BLaER1 (cell line): ENCODE measurements at regions not wholly inside any gene's neighbourhood (a gene's known extent, or its start where the extent isn't known, plus 50 kb on each side); places are given as distances from the start of the nearest gene placed in this dataset.

Source experiments
- H3K27ac ChIP-seq: shearing (Covaris generic); formaldehyde crosslinking; 2 replicates; pipeline ENCODE4 v1.8.1; 2022
- H3K27me3 ChIP-seq: shearing (Covaris generic); formaldehyde crosslinking; 2 replicates; pipeline ENCODE4 v1.8.1; 2022
- H3K36me3 ChIP-seq: shearing (Covaris generic); formaldehyde crosslinking; 2 replicates; pipeline ENCODE4 v1.8.1; 2022
- H3K4me1 ChIP-seq: shearing (Covaris generic); formaldehyde crosslinking; 2 replicates; pipeline ENCODE4 v1.8.1; 2022
- H3K4me2 ChIP-seq: shearing (Covaris generic); formaldehyde crosslinking; 2 replicates; pipeline ENCODE4 v1.8.1; 2022
- H3K4me3 ChIP-seq: shearing (Covaris generic); formaldehyde crosslinking; 2 replicates; pipeline ENCODE4 v1.8.1; 2022
- H3K9ac ChIP-seq: shearing (Covaris generic); formaldehyde crosslinking; 2 replicates; pipeline ENCODE4 v1.8.1; 2022
- H3K9me3 ChIP-seq: shearing (Covaris generic); formaldehyde crosslinking; 2 replicates; pipeline ENCODE4 v1.8.1; 2022
- H4K20me1 ChIP-seq: shearing (Covaris generic); formaldehyde crosslinking; 2 replicates; pipeline ENCODE4 v1.8.1; 2022
- Cebpa-rat ChIP-seq: shearing (Covaris generic); IDR thresholded peaks from 2 replicates; pipeline ENCODE4 v1.8.1; 2022

DNA sequence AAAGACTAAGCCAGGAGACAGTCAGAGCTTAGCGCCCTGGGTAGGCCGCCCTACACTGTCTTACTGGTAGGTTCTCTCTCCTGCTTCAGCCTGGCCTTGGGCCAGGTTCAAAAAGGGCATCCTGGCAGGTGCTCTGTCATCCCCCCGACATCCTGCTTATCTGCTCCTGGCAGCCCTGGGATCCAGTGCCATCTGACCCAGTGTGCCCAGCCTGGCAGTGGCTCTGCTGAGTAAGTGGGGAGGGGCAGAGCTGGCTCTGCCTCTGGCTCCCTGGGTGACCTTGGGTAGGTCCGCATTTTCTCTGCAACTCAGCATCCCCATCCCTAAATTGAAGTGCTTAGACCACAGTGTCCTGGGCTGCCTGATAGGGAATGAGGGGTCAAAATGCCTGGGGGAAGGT, 549.9 kb downstream of the PTPRU start:
- H3K4me3 ChIP-seq = no peak overlapping the region
- no peaks in the 10 kb centered on the region for H3K27me3 ChIP-seq
- no peaks in the 10 kb centered on the region for H3K36me3 ChIP-seq
- no peak overlapping the region for H3K9ac ChIP-seq
- no peaks in the 10 kb centered on the region for H3K9me3 ChIP-seq
- no peak overlapping the region for H3K27ac ChIP-seq
- H3K4me2 ChIP-seq = no peak overlapping the region
- H4K20me1 ChIP-seq = no peaks in the 10 kb centered on the region
- H3K4me1 ChIP-seq = no peaks in the 10 kb centered on the region
- no peak for TF ChIP-seq Cebpa-rat

DNA sequence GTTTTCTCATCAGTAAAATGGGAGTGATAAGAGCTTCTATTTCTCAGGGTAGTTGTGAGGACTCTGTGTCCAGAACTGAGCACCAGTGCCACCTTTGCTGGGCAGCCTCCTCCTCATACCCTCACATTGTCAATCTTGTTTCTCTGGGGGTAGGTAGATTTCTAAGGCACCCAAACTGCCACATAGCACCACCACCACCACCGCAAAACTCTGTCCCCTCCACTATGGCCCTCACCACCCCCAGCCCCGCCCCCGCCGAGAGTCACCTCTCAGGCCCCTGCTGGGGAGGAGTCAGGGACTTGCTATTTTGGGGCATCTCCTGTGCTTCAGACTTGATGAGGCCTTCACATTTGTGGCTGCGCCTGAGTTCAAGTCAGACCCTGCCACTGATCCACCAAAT, 549.2 kb downstream of the PTPRU start:
- Histone ChIP-seq H3K9ac (no peak overlapping the region), H3K27me3 (no peaks in the 10 kb centered on the region), H3K36me3 (no peaks in the 10 kb centered on the region), H3K27ac (no peak overlapping the region), H3K9me3 (no peaks in the 10 kb centered on the region), H4K20me1 (no peaks in the 10 kb centered on the region), H3K4me1 (no peaks in the 10 kb centered on the region), H3K4me3 (no peak overlapping the region), H3K4me2 (no peak overlapping the region)
- no peak for TF ChIP-seq Cebpa-rat

DNA sequence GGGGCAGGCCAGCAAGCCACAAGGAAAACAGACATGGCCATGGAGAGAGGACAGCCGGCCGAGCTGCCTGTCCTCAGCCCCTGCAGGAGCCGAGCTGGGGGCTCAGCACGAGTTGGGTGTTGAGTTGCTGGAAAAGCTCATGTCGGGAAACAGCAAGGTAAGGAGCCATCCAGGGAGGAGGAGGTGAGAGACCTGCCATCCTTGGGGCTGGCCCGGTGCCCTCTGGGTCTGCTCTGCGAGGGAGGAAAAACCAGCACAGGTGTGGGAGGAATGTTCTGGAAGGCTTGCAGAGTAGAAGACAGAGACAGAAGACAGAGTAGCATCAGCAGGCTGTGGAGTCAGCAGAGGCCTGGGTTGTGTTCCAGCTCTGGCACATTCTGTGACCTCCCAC, 548.8 kb downstream of the PTPRU start:
- Histone ChIP-seq H3K9ac (no peak overlapping the region), H3K4me2 (no peak overlapping the region), H3K4me1 (no peaks in the 10 kb centered on the region), H3K4me3 (no peak overlapping the region), H4K20me1 (no peaks in the 10 kb centered on the region), H3K27me3 (no peaks in the 10 kb centered on the region), H3K36me3 (no peaks in the 10 kb centered on the region), H3K27ac (no peak overlapping the region), H3K9me3 (no peaks in the 10 kb centered on the region)
- TF ChIP-seq Cebpa-rat = no peak

DNA sequence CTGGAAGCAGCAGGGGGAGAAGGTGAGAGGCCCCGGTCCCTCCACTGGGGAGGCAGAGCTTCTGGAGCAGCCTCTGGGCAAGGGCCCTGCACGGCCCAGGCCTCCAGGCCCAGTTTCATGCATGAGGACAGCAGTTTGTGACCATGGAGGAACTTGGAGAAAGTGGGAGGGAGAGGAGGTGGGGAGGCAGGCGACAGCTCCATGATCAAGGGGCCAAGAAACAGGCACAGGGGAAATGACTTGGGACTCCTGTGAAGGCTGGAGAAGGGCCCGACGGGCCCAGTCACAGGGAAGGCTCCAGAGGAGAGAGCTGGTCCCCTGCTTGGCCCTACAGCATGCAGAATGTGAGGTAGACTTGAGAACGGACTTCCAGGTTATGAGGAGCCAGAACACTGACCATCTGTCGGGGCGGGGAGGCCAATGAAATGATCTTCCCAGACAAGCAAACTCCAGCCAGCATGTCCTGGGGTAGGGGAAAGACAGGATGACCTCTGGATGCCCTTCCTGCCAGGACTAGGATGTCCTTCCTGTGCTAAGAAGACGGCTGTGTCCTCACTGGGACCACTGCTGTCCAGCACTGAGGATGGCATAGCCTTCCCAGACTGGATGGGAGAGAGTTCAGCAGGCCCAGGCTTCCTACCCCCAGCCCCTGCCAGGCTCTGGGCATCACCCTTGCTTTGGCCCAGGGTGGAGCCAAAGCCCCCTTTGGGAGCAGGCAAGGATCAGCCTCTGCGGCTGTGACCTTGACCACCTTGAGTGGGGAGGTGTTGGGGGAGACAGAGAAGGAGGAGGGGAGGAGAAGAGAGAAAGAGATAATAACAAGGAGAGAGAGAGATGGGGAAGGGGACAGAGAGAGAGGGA, 548.2 kb downstream of the PTPRU start:
- TF ChIP-seq Cebpa-rat = no peak
- Histone ChIP-seq H3K4me2 (no peak overlapping the region), H3K4me1 (no peaks in the 10 kb centered on the region)

DNA sequence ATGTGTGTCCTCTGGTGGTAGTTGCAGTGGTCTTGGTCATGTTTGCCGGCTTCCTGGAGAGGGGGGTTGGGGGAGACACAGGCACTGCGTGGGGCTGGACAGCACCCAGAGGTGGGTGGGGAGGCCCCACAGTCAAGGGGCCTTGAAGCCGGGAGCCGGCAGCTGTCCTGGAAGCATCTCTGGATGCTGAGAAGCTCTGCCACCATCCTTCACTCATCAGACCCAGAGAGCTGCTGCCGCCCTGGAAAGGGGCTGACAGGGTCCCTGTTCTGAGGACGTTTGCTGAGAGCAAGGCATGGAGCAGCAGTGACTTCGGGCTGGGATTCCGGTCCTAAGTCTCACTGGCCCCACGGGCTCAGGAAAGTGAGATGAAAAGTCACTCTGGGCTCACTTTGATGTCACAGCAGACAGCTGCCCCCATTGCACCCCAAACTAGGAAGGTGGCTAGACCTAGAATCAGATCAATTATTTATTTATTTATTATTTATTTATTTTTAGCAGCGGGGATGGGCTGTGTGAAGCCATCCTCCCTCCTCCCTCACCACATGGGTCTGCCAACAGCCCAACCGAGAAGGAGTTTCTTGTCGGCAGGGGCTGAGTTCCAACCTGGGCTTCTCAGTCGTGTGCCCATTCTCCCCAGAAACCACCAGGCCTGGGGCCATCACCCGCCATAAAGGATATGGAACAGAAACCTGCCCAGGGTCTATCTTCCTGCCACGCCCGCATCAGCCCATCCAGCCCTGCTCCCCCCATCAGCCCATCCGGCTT, 547.4 kb downstream of the PTPRU start:
- Histone ChIP-seq H3K4me2 (no peak overlapping the region), H3K4me1 (no peaks in the 10 kb centered on the region), H3K27me3 (no peaks in the 10 kb centered on the region), H3K27ac (no peak overlapping the region), H4K20me1 (no peaks in the 10 kb centered on the region), H3K4me3 (no peak overlapping the region), H3K9me3 (no peaks in the 10 kb centered on the region), H3K36me3 (no peaks in the 10 kb centered on the region), H3K9ac (no peak overlapping the region)
- no peak for TF ChIP-seq Cebpa-rat

More for the DNA sequence above, 548.2 kb downstream of the PTPRU start:
- H3K9me3 ChIP-seq = no peaks in the 10 kb centered on the region
- H4K20me1 ChIP-seq = no peaks in the 10 kb centered on the region
- H3K4me3 ChIP-seq = no peak overlapping the region
- no peaks in the 10 kb centered on the region for H3K36me3 ChIP-seq
- no peaks in the 10 kb centered on the region for H3K27me3 ChIP-seq
- H3K9ac ChIP-seq = no peak overlapping the region
- no peak overlapping the region for H3K27ac ChIP-seq

DNA sequence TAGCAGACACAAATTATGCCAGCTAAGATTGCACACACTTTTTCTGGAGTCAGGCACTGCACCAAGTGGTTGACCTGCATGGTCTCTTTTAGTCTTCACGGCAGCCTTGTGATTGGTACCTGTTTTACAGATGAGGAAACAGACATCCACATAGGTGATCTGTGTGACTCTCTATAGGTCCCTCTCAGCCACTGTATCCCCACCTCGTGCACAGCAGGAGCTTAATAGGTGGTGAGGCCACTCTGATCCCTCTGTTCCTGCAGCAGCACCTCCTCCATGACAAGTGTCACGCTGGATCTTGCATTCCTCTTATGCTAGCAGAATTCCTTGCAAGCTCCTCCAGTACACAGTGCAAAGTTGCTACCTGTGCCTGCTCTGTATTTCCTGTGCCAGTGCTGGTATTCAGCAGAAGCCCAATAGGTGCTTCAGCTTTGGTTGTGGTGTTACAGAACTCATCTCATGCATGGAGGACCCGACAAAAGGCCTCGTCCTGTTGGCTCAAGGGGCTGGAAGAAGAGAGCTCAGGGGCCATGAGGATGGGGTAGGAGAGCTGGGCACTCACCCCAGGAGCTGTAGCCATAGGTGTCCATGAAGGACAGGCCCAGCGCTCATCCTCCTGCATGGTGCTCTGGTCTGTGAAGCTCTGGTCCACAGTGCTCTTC, 546.7 kb downstream of the PTPRU start:
- Histone ChIP-seq H3K27me3 (no peaks in the 10 kb centered on the region), H4K20me1 (no peaks in the 10 kb centered on the region), H3K4me3 (no peak overlapping the region), H3K9ac (no peak overlapping the region), H3K4me1 (no peaks in the 10 kb centered on the region), H3K36me3 (no peaks in the 10 kb centered on the region), H3K9me3 (no peaks in the 10 kb centered on the region), H3K27ac (no peak overlapping the region), H3K4me2 (no peak overlapping the region)
- TF ChIP-seq Cebpa-rat = no peak

DNA sequence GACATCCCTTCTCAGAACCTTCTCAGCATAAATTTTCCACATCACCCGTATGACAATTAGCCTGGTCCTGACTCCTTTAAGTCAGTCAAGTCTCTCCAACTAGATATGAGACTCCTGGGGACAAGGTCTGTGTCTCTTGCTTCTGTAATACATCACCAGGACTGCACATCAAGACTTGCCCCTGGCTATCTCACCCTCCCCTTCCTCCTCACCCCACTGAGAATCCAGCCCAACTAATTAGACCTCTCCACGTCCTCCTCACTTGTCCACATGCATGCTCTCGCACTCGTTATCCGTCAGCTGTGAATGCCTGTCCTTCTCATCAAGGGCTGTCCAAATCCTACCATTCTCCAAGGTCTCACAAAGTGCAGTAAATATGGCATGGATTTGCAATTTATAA, 542.8 kb downstream of the PTPRU start:
- Histone ChIP-seq H3K9ac (no peak overlapping the region), H3K9me3 (peaks cover 4% of the 10 kb centered on the region; the same call in 1 of the 2 replicates), H3K4me1 (no peaks in the 10 kb centered on the region), H3K27me3 (no peaks in the 10 kb centered on the region), H3K36me3 (no peaks in the 10 kb centered on the region), H3K27ac (no peak overlapping the region), H4K20me1 (no peaks in the 10 kb centered on the region), H3K4me3 (no peak overlapping the region), H3K4me2 (no peak overlapping the region)
- no peak for TF ChIP-seq Cebpa-rat

DNA sequence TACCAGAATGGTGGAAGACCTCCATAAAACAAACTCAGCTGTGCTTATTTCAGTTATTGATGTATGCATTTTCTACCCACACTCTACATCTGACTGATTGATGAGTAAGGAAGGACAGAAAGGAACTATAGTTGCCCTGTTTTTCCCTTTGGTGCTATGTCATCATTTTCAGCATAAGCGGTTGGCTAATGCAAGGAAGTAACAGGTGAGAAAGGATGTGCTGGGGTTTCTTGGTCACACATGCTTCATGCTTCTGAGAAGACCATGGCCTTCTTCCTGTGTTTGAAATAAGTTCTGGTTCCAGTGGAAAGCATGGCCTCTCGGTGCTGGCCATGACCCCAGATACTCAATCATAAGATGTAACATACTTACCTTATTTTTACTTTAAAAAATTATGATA, 541.2 kb downstream of the PTPRU start:
- peaks cover 4% of the 10 kb centered on the region; the same call in 1 of the 2 replicates for H3K9me3 ChIP-seq
- no peaks in the 10 kb centered on the region for H3K36me3 ChIP-seq
- H3K4me2 ChIP-seq = no peak overlapping the region
- no peaks in the 10 kb centered on the region for H4K20me1 ChIP-seq
- no peak overlapping the region for H3K27ac ChIP-seq
- H3K4me3 ChIP-seq = no peak overlapping the region
- H3K9ac ChIP-seq = no peak overlapping the region
- no peaks in the 10 kb centered on the region for H3K27me3 ChIP-seq
- TF ChIP-seq Cebpa-rat = no peak
- no peaks in the 10 kb centered on the region for H3K4me1 ChIP-seq

DNA sequence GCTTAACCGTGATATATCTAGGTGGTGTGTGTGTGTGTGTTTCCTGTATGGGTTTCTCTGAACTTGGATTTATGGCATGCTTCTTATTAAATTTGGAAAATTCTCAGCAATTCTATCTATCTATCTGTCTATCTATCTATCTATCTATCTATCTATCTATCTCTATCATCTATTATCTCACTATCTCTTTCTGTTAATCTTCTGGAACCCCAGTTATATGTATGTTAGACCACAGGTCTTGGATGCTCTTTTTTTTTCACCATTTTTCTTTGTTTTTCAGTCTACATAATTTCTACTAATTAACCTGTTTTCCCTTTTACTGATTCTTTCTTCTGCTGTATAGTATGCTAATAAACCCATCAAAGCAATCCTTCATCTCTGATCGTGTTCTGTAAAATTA, 538.0 kb downstream of the PTPRU start:
- Histone ChIP-seq H3K27ac (no peak overlapping the region), H3K36me3 (no peaks in the 10 kb centered on the region), H3K4me3 (no peak overlapping the region), H4K20me1 (no peaks in the 10 kb centered on the region), H3K27me3 (no peaks in the 10 kb centered on the region), H3K4me2 (no peak overlapping the region), H3K9me3 (peaks cover 4% of the 10 kb centered on the region; the same call in 1 of the 2 replicates), H3K4me1 (no peaks in the 10 kb centered on the region), H3K9ac (no peak overlapping the region)
- TF ChIP-seq Cebpa-rat = no peak

DNA sequence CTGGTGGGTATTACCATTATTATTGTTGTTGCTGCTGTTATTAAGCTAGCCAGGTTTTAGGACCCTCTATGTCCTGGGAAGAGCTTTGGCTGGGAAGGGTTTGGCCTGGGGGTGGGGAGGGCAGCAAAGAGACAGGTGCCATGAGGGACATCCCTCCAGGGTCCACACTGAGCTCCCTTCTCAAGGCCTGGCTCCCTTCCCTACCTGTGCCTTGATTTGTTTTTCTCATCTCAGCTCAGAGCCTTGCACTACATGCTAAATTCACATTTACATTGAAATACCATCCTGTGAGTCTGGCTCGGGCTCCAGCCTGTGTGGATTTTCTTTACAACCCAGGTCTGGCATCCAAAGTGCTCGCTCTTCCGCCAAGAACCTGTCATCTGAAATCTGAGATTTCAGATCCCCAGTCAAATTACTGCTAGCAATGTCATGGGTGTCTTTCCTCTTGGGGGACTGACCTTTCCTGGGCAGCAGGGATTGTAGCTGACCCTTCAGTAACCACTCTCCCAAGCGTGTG, 536.3 kb downstream of the PTPRU start:
- Histone ChIP-seq H3K36me3 (no peaks in the 10 kb centered on the region), H4K20me1 (no peaks in the 10 kb centered on the region), H3K4me1 (peaks cover 11% of the 10 kb centered on the region), H3K27ac (no peak overlapping the region), H3K9ac (no peak overlapping the region), H3K4me2 (no peak overlapping the region), H3K27me3 (no peaks in the 10 kb centered on the region), H3K4me3 (no peak overlapping the region), H3K9me3 (peaks cover 4% of the 10 kb centered on the region; the same call in 1 of the 2 replicates)
- no peak for TF ChIP-seq Cebpa-rat
